ENCODE measurements at regions not wholly inside any gene's neighbourhood (a gene's known extent, or its start where the extent isn't known, plus 50 kb on each side); places are given as distances from the start of the nearest gene placed in this dataset.

- FAIRE-seq: no peak
- ATAC-seq: no peak
- DNase-seq (ENCODE audit: low spot score): no peak
- H3K4me1 ChIP-seq (ENCODE audit: insufficient read depth, low read length): no peaks in the 10 kb centered on the region
- ChIA-PET CTCF (ENCODE audit: low intra/inter-chr PET ratio, low total read pairs) (no interaction called here), POLR2A (no interaction called here)
- no peak overlapping the region for H2AFZ ChIP-seq (ENCODE audit: low read length)
- no peaks in the 10 kb centered on the region for H3K36me3 ChIP-seq (replicated peaks in 1 of 2; ENCODE audit: control insufficient read depth in 1 of 2, insufficient read depth in 2 of 2, low read length in 2 of 2)
- no peak overlapping the region for H3K4me2 ChIP-seq (ENCODE audit: low read depth, low read length)
- WGBS (ENCODE audit: low lambda C conversion rate): 39% methylated on average over 4 of the region's 4 CpGs
- intact Hi-C loops (cut with micrococcal nuclease; ENCODE audit: unreplicated experiment): no loop called here
- no peaks in the 10 kb centered on the region for H3K79me2 ChIP-seq (ENCODE audit: insufficient read depth, low read length)
- no peaks in the 10 kb centered on the region for H3K9me3 ChIP-seq (ENCODE audit: low read length)
- BruUV-seq (replicated peaks): no TSS peak
- H3K27me3 ChIP-seq (ENCODE audit: control insufficient read depth in 1 of 2, insufficient read depth in 2 of 2, low read length in 2 of 2): no peaks in the 10 kb centered on the region
- in situ Hi-C loops (cut with HindIII; ENCODE audit: extremely low pct_ligation_motif_present, low pct_unique_long_range_greater_than_20kb): no loop called here
- H4K20me1 ChIP-seq (ENCODE audit: insufficient read depth, low read length): no peaks in the 10 kb centered on the region
- no peak overlapping the region for H3K27ac ChIP-seq (ENCODE audit: extremely low read length, insufficient read depth, low read length)
- no peak overlapping the region for H3K9ac ChIP-seq (ENCODE audit: insufficient read depth, low read depth, low read length)
- TF ChIP-seq ELF4 (CRISPR knock-in tag; IDR thresholded peaks at IDR 0.05; ENCODE audit: borderline replicate concordance) (no peak), EHMT2 (IDR thresholded peaks at IDR 0.05; ENCODE audit: borderline replicate concordance, low read depth, low read length) (no peak), EP300 (IDR thresholded peaks at IDR 0.05; ENCODE audit: low read depth in 2 of 2, low read length in 2 of 2) (no peak), EP300 (CRISPR knock-in tag; IDR thresholded peaks at IDR 0.05; ENCODE audit: borderline replicate concordance) (no peak), ARID5B (CRISPR knock-in tag; IDR thresholded peaks at IDR 0.05) (no peak), AGO2 (optimal IDR thresholded peaks at IDR 0.05; ENCODE audit: low read depth, low read length) (no peak), ZNF383 (CRISPR knock-in tag; IDR thresholded peaks at IDR 0.05; ENCODE audit: borderline replicate concordance) (no peak), SP1 (IDR thresholded peaks at IDR 0.05) (no peak), SP1 (CRISPR knock-in tag; IDR thresholded peaks at IDR 0.05) (no peak), PAF1 (CRISPR knock-in tag; IDR thresholded peaks at IDR 0.05) (no peak), ZNF569 (CRISPR knock-in tag; IDR thresholded peaks at IDR 0.05; ENCODE audit: borderline replicate concordance) (no peak)
- no peak overlapping the region for H3K4me3 ChIP-seq (replicated peaks in 1 of 3; ENCODE audit: insufficient read depth in 1 of 3, low read depth in 2 of 3, low read length in 3 of 3)
Observed at GRCh38 chr4:12791536-12791935, 692.6 kb downstream of the RAB28 start.

Measured in HepG2 (cell line).